Testis (tissue), 2 donors: ENCODE measurements at regions not wholly inside any gene's neighbourhood (a gene's known extent, or its start where the extent isn't known, plus 50 kb on each side); places are given as distances from the start of the nearest gene placed in this dataset.

ENCODE experiments used
- DNase-seq: peaks from one replicate; pipeline ENCODE4 v3.0.0-alpha.2; 2019
- H3K27ac ChIP-seq, 2 donors: fragments of 200-600 bp; sonication (generic); one replicate each; pipeline ENCODE4 v1.5.1; 2019
- H3K27me3 ChIP-seq: fragments of 200-600 bp; sonication (generic); one replicate; pipeline ENCODE4 v1.5.1; 2019
- H3K36me3 ChIP-seq: fragments of 200-600 bp; sonication (generic); one replicate; pipeline ENCODE4 v1.5.1; 2017; ENCODE audit warnings: low read depth; ENCODE audit errors: missing control alignments
- H3K4me1 ChIP-seq: fragments of 200-600 bp; sonication (generic); one replicate; pipeline ENCODE4 v1.5.1; 2019
- H3K4me3 ChIP-seq, 2 donors: fragments of 200-600 bp; sonication (generic); one replicate each; pipeline ENCODE4 v1.5.1; 2017 to 2019
- H3K9me3 ChIP-seq: fragments of 200-600 bp; sonication (generic); one replicate; pipeline ENCODE4 v1.5.1; 2017
- POLR2A ChIP-seq: fragments of 450-650 bp; IDR thresholded peaks from one replicate; pipeline ENCODE4 v1.6.1; 2017; ENCODE audit warnings: antibody characterized with exemption, mild to moderate bottlenecking, moderate library complexity
- WGBS, 2 donors: methylation state at CpG; one replicate each; pipeline ENCODE4 v1.1.5; 2018; 5-methylcytosine and 5-hydroxymethylcytosine counted together
- intact Hi-C: fragments of 100-400 bp; cut with DNase I; formaldehyde crosslinking; loops from one replicate; pipeline ENCODE4 v1.15.1; 2023; ENCODE audit warnings: low total_unique reads
- TF ChIP-seq, protein P1 (sequence below), 3 experiments: fragments of 450-650 bp in 2 of 3; fragments of 200-600 bp in 1 of 3; sonication (generic) in 1 of 3; IDR thresholded peaks; one replicate each; pipeline ENCODE4 v1.5.1; 2016 to 2019; ENCODE audit warnings: antibody characterized with exemption in 3 of 3, mild to moderate bottlenecking in 2 of 3, moderate library complexity in 1 of 3

DNA sequence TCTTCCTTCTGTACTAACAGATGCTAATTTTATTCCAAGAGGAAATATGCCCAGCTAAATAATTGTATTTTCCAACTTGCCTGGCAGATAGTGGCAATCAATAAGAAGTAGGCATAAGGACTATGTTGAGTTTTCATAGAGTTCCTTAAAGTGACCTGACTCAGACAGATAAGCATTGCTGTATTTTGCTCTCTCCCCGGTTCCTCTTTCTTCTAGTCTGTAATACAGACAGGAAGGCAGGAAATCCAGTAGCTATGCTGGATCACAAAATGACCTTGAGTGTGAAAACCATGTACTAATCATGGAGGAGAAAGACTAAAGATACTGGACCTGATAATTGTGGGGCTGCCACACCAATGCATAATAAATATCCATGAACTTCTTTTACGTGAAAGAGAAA lies 701.7 kb downstream of the CETN3 start:
- no peak for TF ChIP-seq POLR2A
- TF ChIP-seq, protein P1, sequence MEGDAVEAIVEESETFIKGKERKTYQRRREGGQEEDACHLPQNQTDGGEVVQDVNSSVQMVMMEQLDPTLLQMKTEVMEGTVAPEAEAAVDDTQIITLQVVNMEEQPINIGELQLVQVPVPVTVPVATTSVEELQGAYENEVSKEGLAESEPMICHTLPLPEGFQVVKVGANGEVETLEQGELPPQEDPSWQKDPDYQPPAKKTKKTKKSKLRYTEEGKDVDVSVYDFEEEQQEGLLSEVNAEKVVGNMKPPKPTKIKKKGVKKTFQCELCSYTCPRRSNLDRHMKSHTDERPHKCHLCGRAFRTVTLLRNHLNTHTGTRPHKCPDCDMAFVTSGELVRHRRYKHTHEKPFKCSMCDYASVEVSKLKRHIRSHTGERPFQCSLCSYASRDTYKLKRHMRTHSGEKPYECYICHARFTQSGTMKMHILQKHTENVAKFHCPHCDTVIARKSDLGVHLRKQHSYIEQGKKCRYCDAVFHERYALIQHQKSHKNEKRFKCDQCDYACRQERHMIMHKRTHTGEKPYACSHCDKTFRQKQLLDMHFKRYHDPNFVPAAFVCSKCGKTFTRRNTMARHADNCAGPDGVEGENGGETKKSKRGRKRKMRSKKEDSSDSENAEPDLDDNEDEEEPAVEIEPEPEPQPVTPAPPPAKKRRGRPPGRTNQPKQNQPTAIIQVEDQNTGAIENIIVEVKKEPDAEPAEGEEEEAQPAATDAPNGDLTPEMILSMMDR (IDR thresholded peaks at IDR 0.05) = no peak
- 40 to 52% methylated on average over 2 of the region's 2 CpGs for WGBS, 2 donors
- H3K4me3 ChIP-seq = no peak overlapping the region
- intact Hi-C loops = no loop called here
- no peaks in the 10 kb centered on the region for H3K9me3 ChIP-seq
- H3K4me1 ChIP-seq = no peaks in the 10 kb centered on the region
- no peak overlapping the region for H3K27ac ChIP-seq
- H3K27me3 ChIP-seq = no peaks in the 10 kb centered on the region
- no peak for DNase-seq
- no peaks in the 10 kb centered on the region for H3K36me3 ChIP-seq

DNA sequence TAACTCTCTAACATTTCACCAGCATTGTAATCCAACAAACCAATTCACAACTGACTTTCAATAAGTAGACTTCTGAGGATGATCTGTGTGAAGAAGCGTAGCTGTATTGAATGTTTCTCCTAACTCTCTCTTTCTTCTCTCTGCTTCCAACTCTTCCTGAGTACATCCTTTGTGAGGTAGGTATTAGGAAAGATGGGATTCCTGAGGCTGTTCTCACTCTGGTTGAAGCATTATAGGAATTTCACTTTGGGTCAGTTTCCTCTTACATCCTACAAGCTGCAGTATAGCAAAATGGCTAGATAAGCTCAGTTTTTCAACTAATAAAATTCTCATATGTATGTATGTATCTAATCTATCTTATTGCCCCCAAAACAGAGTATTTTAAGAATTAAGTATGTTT lies 702.8 kb downstream of the CETN3 start:
- intact Hi-C loops = no loop called here
- WGBS, 2 donors = 84 to 93% methylated on average over 1 of the region's 1 CpG

DNA sequence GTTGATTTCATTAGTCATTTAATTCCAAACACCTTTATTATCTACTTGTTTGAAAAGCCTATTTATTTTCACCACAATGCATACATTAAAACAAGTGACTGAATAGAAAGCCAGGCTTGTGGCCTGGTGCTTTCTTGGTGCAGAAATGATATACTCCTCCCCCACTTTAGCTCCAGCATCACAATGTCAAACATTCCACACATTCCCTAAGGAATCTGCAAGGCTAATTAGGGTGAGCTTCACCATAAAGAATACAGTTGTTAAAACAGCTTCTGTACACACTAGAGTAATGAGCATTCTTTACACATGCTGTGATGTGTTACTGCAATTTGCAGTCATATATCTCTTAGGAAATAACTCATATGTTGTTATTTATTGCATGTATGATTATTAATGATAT lies 705.7 kb downstream of the CETN3 start:
- intact Hi-C loops = no loop called here
- no peak for DNase-seq
- Histone ChIP-seq H3K4me1 (no peaks in the 10 kb centered on the region), H3K27ac (no peak overlapping the region), H3K9me3 (no peaks in the 10 kb centered on the region), H3K27me3 (no peaks in the 10 kb centered on the region), H3K36me3 (no peaks in the 10 kb centered on the region), H3K4me3 (no peak overlapping the region)
- TF ChIP-seq POLR2A = no peak
- TF ChIP-seq, protein P1 (IDR thresholded peaks at IDR 0.05) = no peak

More for the DNA sequence above, 702.8 kb downstream of the CETN3 start:
- H3K36me3 ChIP-seq = no peaks in the 10 kb centered on the region
- H3K4me3 ChIP-seq = no peak overlapping the region
- no peak for TF ChIP-seq POLR2A
- TF ChIP-seq, protein P1 (IDR thresholded peaks at IDR 0.05) = no peak
- H3K4me1 ChIP-seq = no peaks in the 10 kb centered on the region
- no peaks in the 10 kb centered on the region for H3K27me3 ChIP-seq
- DNase-seq = no peak
- no peak overlapping the region for H3K27ac ChIP-seq
- H3K9me3 ChIP-seq = no peaks in the 10 kb centered on the region

DNA sequence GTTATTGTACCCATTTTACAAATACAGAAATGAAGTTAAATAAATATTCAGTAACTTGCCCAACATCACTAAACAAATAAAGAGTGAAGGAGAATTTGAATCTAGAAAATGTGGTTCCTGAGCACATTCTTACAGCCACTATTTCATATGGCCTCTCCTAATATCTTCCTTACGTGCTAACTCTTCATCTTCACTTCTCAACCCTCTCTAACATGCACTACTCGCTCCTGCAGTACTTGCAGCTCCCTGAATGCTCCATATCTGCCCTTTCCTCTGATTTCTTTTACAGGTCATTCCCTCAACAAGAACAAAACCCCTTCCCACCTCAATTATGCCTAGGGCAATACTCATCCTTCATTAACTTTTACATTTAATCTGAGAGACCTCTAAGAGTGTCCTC lies 711.5 kb downstream of the CETN3 start:
- WGBS, 2 donors = 79 to 92% methylated on average over 2 of the region's 2 CpGs
- H3K27me3 ChIP-seq = no peaks in the 10 kb centered on the region
- no peaks in the 10 kb centered on the region for H3K4me1 ChIP-seq
- H3K27ac ChIP-seq = no peak overlapping the region
- TF ChIP-seq, protein P1 (IDR thresholded peaks at IDR 0.05) = no peak
- no peak for DNase-seq
- no peaks in the 10 kb centered on the region for H3K36me3 ChIP-seq
- H3K4me3 ChIP-seq = no peak overlapping the region
- H3K9me3 ChIP-seq = no peaks in the 10 kb centered on the region
- intact Hi-C loops = no loop called here

DNA sequence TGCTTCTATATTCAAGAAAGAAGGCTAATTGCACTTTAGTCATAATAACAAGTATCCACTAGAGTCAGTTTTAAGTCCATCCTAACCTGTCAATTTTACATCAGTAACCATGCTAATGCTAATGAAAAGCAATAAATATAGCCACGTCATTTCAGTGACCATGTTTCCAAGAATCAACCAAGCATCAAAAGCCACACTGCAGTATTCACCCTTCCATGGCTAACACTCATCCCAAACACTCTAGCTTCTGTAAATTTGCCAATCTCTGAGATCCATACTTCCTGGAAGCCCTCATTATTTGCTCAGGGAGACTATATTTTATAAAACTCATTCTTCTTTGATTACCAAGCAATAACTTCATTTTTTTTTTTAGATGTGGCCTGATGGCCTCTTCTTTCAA lies 712.0 kb downstream of the CETN3 start:
- 77 to 98% methylated on average over 1 of the region's 1 CpG for WGBS, 2 donors
- Histone ChIP-seq H3K9me3 (no peaks in the 10 kb centered on the region), H3K27me3 (no peaks in the 10 kb centered on the region), H3K27ac (no peak overlapping the region), H3K4me1 (no peaks in the 10 kb centered on the region), H3K36me3 (no peaks in the 10 kb centered on the region), H3K4me3 (no peak overlapping the region)
- no peak for DNase-seq
- intact Hi-C loops = no loop called here
- no peak for TF ChIP-seq POLR2A
- TF ChIP-seq, protein P1 (IDR thresholded peaks at IDR 0.05) = no peak
